KG1 (cell line): ENCODE measurements at regions not wholly inside any gene's neighbourhood (a gene's known extent, or its start where the extent isn't known, plus 50 kb on each side); places are given as distances from the start of the nearest gene placed in this dataset.
"Not testable (repeated sequence)": the region's sequence is repeated elsewhere in the genome, so short reads cannot be mapped to it uniquely, and the experiment has no call there.

Experiments
- DNase-seq: peaks from one replicate; lab custom pipeline; 2025; lab: John Stamatoyannopoulos, UW

DNA sequence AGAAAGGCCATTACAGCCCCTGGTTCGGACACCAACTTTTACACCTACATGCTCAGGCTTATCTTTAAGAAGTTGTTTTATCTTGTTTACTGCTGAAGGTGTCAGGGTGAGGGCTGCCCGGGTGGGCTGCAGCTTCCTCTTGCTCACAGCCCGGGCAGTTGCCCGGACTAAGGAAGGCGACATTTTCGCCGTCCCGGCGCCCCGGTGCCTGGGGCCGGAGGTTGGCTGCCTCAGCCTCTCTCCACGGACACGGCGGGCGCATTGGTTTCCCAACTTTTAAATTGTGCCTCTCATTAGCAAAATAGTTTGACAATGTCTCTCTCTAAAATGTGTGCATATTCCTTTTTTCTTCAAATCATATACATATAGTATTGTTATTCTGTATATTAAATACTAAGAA lies 198.5 kb downstream of the LRRC70 start:
- DNase-seq, result not testable (repeated sequence)

DNA sequence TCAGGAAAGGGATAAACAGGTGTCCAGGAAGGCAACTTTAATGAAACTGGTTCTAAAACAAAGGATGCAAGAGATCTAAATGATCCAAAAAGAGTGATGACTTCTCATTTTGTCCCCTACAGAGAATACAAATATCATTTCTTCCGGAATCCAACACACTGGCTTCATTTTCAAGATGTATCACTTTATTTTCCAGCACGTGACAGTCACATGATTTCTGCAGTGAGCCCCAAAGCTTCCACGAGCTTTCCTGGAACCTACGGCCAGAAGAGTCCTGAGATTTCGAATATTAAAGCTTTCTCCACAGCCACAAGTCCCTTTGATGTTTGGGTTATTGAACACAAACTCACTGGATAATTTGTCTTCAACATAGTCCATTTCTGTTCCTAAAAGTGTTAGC lies 198.0 kb downstream of the LRRC70 start:
- DNase-seq, result not testable (repeated sequence)

DNA sequence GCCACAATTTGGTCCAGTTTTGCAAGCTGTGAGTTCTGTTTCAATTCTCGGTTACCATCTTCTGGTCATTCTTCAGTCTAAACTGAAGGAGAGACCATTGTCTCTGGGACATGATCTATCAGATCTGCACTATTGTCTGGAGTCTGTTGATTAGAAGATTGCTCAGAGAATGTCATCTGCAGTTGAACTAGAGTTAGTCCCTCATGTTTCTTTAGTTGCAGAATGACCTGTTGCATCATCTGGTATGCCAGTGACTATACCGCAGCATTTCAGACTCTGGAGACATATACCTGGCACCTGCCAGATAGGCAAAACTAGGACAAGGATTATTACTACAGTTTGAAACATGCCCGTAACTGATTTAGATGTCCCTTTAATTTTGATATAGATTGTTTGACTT lies 194.8 kb downstream of the LRRC70 start:
- DNase-seq, result no peak

DNA sequence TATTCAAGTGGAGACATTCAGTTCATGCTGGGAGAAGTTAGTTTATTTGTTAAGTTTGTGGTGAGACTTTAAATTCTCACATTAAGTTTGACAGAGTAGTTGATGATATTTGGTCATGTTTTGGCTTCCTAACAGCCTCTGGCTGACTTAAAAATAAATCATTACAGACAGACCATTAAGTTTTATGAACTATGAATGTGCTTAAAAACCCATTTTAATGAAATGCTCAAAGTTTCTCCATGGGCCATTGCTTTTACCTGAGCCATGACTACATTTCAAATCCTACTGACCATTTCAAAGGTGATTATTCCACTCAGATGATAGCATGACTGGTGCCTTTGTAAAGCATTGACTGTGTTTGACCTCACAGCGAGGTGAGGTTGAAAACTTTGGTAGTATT lies 192.7 kb downstream of the LRRC70 start:
- no peak for DNase-seq

DNA sequence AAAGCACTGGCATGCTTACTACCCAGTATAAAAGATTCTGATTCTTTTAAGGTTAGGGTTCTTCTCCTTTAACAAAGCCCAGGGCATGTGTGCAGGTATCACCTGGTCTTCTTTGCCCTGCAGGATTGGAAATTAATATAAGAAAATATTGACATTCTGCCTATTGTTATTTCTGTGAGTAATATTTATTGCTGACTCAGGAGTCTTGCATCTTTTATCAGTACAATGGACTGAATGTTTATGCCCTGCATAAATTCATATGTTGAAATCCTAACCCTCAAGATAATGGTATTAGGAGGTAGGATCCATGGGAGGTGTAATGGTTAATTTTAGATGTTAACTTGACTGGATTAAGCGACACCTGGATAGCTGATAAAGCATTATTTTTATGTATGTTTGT lies 189.0 kb downstream of the LRRC70 start:
- DNase-seq, result no peak

DNA sequence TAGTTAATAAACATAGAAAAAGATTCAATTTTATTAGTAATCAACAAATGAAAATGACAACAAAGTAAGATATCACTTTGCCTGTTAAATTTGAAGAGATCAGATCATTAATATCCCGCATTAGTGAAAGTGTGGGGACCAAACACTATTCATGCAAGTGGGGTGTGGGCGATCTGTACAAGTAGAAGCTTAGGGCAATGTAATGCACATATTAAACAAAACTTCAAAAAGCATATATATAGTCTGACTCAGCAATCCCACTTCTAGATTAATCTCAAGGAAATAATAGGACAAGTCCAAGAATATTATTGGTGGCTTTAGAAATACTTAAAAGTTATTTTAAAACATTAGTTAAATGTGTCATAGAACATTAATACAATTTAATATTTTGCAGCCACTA lies 188.5 kb downstream of the LRRC70 start:
- no peak for DNase-seq

DNA sequence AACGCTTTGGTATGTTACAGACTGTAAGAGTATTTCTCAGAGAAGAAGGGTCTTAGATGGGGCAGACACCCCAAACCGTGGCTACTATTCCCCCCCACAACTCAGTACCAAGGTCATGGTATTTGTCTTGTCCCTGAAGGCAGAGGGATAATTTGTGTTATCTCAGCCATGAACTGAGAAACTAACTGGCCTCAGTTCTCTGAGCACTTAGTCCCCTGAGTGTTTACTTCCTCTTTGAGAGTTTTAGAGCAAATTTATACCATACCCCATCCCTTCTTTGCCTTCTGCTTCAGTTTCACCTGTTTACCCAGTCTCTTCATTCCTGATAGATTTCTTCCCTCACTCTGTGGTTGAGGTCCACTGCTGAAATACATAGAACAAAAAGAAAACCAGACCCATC lies 183.9 kb downstream of the LRRC70 start:
- DNase-seq, result no peak

DNA sequence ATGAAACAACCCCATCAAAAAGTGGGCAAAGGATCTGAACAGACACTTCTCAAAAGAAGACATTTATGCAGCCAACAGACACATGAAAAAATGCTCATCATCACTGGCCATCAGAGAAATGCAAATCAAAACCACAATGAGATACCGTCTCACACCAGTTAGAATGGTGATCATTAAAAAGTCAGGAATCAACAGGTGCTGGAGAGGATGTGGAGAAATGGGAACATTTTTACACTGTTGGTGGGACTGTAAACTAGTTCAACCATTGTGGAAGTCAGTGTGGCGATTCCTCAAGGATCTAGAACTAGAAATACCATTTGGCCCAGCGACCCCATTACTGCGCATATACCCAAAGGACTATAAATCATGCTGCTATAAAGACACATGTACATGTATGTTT lies 179.1 kb downstream of the LRRC70 start:
- not testable (repeated sequence) for DNase-seq

DNA sequence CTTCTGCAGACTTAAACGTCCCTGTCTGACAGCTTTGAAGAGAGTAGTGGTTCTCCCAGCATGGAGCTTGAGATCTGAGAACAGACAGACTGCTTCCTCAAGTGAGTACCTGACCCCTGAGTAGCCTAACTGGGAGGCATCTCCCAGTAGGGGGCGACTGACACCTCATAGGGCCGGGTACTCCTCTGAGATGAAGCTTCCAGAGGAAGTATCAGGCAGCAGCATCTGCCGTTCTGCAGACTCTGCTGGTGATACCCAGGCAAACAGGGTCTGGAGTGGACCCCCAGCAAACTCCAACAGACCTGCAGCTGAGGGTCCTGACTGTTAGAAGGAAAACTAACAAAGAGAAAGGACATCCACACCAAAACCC lies 174.4 kb downstream of the LRRC70 start:
- DNase-seq, result not testable (repeated sequence)

DNA sequence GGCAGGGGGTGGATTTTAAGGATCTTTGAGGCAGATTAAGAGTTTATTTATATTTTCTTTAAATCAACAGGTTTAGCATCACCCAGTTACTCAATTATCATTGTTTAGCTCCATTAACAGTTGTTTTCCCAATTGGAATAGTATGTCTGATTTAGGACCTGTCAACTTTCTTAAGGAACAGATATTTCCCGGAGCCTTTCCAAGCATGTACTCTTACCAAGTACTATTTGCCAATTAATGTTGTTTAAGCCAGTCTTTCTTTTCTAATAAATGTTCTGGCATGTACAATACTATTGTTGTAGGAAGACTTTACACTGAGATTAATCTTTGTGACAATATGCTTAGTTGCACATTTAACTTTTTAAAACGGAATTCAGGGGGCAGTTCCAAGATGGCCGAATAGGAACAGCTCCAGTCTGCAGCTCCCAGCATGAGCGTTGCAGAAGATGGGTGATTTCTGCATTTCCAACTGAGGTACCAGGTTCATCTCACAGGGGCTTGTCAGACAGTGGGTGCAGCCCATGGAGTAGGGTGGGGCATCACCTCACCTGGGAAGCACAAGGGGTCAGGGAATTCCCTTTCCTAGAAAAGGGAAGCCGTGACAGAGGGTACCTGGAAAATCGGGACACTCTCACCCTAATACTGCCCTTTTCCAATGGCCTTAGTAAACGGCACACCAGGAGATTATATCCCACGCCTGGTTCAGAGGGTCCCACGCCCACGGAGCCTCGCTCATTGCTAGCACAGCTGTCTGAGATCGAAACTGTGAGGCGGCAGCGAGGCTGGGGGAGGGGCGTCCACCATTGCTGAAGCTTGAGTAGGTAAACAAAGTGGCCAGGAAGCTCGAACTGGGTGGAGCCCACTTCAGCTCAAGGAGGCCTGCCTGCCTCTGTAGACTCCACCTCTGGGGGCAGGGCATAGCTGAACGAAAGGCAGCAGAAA lies 173.7 kb downstream of the LRRC70 start:
- not testable (repeated sequence) for DNase-seq

DNA sequence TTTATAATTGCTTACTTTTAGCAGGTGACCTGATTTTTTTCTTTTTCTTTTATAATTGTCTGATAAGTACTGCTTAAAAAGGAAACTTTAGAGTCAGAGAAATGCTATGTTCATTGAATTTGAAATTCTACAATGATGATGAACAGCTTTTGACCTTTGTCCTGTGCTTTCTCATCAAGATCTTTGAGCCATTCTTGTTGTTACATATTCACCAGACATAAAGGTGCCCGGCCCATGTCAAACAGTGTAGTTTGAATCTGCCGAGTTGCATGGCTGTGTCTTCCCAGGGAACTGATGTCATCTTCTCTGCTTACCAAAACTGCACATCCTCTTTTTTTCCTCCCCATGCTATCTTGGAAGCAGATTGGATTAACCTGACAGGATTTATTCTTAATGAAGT lies 163.6 kb downstream of the LRRC70 start:
- DNase-seq, result no peak

DNA sequence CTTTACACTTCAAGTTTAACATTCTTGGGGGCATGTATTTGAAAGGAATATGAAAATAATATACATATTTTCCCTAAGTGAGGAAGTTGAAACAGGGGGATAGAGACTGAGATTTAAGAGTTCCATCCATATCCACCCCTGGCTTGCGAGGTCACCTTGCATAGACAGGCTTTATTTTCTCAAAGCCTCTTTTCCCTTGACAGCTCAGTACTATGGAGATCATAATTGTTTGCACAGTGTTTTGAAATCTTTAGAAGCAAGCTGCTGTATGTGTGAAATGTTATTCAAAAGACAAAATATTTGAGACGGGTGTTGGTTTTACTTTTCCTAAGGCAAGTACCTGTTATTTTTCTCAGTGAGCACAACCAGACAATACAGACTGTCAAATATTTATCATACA lies 163.1 kb downstream of the LRRC70 start:
- DNase-seq, result no peak

DNA sequence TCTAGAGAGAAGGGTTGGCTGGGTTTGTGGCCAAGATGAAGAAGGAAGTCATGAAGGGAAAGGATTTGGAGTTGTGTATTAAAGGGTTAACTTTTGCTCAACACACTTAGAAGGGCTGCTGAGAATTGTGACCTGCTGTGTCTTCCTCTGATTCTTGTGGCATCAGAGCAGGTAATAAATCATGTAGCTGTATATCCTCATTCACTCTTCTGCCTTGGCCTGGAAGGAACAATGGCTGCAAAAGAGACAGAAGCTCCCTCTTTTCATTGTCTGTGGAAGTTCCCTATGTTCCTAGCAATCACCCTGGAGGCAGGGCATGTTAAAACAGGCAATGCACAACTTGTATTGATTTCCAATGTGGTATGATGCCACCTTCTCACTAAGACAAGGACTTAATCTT lies 159.1 kb downstream of the LRRC70 start:
- no peak for DNase-seq

DNA sequence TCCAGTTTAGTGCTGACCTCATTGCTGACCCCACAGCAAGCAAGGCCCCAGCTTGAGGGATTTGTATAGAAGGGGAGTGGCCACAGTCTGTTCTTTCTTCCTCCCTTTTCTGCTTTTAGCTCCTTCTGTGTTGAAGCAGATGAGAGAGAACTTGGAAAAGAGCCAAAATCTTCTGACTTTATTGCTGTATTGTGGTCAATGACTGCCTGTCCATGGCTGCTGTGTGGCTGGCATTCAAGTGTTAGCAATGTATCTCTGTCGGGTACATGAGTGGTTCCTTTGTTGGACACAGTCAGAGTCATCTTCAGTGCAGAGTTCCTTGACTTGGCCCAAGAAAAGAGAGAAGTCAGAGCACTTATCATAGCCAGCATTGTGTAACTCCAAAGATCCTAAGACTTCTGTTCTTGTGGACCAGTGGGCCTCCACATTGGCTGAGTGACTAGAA lies 154.1 kb downstream of the LRRC70 start:
- peak; percentile 53 for DNase-seq

DNA sequence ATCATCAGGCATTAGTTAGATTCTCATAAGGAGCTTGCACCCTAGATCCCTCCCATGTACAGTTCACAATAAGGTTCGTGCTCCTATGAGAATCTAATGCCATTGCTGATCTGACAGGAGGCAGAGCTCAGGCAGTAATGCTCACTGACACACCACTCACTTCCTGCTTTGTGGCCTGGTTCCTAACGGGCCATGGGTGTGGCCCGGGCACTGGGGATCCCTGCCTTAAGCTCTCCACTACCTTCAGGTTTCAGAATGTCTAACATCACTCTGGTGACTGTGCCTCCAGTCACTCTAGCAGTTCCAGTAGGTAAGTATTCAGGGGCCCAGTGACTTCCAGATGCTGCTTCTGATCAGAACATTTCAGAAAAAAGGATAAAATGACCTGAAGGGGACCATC lies 152.4 kb downstream of the LRRC70 start:
- DNase-seq, result no peak

DNA sequence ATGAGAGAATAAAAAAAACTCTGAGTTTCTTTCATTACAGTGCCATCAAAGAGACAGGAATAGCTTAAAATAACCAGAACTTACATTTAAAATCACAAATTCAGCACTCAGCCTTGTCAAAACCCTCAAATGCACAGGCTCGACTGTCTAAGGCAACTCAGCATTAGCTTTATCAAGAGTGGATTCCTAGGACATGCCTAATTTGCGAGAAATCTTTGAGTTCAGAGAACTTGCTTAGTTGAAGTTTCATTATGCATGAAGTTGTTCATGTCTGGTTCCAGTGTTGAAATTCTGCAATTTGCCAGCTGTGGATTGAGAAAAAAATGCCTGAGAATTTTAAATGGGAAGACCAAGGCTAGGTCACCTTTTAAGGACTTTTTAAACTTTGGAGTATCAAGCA lies 151.1 kb downstream of the LRRC70 start:
- no peak for DNase-seq

DNA sequence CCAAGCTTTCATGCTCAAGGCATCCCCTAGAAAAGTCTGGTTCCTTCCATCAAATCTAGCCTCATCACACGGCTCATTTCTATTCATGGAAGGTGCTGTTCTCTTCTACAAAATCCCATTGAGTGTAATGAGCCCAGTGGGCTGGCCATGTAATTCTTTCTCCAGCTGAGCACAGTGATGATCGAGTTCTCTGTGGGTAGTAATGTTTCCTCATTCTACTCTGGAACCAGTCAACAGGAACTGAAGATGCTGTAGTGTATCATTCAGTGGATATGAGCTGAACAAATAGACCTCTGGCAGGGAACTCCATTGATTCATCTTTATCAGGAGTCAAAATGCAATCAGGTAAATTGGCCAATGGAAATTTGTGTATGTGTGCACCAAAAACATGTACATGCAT lies 149.2 kb downstream of the LRRC70 start:
- DNase-seq, result no peak

DNA sequence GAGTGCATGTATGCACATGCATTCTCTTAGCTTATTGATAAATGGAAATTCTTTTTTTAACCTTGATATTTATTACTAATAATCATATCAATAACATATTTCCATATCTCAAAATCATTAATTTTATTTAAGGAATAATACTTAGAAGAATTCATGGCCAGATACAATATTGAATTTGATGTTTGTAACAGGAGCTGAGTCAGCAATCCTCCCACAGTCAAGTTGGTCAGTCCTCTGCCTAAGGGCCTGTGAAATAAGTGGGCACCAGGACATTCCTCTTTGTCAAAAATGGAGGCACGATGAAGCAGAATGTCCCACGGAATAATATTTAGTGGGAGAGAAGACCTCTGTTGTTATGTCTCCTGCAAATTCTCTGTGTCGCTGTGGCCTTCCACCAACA lies 148.6 kb downstream of the LRRC70 start:
- no peak for DNase-seq

DNA sequence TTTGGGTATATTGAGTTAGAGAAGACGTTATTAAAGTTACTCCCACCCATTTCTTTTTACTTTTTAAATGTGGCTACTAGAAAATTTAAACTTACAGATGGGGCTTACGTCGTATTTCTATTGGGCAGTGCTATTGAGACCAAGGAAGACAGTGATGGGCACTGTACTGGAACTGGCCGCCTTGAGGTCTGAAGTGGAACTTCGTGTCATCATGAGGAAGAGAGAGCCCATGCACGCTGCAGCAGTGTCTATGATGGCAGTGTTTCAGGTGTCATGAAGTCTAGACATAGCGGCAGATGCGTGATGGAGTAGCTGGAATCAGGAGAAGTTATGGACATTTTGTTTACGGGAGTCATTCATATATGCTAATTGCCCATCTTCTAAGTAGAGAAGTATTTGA lies 143.7 kb downstream of the LRRC70 start:
- DNase-seq, result no peak

DNA sequence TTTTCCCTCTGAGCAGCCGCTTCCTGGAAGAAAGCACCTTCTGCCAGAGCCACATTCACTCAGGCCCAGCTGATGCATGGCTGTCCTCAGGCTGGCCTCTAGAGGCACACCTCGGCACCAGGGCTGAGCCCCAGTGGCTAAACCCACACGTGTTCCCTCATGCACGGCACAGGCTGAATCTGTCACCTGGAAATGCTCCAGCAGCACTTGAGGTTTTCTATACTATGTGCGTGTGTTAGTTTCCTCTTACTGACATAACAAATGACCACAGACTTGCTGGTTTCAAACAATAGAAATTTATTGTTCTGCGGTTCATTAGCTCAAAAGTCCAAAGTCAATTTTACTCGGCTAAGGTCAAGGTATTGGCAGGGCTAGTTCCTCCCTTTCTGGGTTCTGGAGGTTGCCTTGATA lies 141.4 kb downstream of the LRRC70 start:
- DNase-seq, result peak; percentile 6

DNA sequence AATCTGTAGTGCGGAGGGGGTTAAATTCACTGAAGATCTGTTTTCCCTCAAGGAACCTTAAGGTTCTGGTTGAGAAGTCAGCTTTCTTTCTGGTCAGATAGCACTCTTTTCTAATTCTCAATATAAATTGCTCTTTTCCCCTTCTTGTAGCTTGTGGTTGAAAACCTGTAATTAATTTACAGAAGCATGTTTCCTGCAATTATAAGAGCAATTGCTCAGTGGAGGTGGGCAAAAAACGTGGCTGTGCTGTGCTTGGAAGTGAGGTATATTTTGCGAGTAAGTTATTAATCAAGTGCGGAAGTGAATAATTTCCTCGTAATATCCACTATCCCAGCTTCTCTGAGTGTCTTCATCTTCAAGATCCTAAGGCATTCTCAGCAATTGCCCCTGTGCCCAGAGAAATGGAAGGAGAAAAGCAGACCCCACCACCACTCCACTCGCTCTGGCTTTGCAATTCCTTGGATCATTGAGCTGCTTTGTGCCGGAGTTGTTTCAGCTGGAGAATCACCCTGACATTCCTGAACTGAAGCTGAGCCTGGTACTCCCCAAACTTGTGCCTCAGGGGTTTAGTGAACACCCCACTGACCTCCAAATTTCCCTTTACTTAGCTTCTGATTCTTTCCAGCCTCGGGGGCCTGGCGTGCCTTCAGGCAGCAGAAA lies 140.6 kb downstream of the LRRC70 start:
- DNase-seq, result no peak

DNA sequence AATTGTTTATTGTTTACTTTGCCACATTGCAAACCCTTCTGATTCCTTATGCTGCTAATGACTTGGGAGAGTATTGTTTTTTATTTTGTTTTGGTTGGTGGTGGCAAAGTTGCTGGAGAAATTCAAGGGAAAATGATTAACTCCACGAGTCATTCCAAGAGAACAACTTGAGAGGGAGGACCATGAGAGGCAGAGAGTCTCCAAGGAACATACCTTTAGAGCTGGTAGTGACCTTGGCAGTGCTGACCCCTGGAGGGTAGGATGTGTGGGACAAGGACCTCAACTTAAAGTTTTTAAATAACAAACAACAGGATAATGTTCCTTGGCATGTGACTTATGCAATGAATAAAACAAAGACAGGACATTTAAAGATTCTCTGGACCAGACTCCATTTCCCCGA lies 139.7 kb downstream of the LRRC70 start:
- DNase-seq, result no peak

DNA sequence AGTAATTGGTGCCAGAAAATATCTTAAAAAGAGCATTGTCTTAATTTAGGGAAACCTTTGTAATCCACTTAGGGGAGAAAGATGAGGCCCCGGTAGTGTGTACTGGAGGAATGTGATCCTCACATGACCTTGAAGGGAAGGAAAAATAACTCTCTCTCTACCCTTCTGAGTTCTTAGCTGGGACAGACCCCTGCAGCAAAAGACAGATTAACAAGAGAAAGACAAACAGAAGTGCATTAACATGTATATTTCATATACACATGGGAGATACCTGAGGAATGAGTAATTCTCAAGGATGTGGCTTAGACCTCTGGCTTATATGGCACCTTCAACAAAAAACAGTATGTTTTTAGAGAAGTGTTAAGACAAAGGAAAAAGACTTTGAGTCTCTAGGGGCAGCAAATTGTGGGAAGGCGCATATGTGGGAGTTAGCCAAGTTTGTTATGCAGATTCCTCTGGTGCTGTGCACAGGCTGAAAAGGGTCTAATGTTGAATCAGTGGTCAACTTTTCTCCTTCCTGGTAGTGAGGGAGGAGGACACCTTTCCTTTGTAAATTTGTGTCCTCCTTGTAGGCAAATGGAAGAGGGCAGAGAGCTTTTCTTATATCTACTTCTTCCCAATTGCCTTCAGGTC lies 138.8 kb downstream of the LRRC70 start:
- no peak for DNase-seq
